ENCODE measurements at regions not wholly inside any gene's neighbourhood (a gene's known extent, or its start where the extent isn't known, plus 50 kb on each side); places are given as distances from the start of the nearest gene placed in this dataset.

DNA sequence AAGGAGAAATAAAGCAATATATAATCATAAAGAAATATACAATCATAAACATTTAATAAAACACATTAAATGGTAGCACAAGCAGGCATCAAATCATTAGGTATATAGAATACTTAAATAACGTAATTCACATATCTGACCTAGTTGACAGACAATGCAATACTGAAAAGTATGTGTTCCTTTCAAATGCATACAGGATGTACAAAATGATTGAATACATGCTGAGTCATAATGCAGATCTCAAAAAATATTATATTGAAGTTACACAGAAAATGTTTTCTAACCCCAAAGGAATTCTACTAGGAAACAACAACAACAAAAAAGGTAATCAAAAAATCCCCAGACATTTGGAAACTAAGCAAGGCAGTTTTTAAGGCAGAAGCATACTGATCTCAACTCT is 1072.0 kb upstream of the INTU start:
- TF ChIP-seq, protein P1, sequence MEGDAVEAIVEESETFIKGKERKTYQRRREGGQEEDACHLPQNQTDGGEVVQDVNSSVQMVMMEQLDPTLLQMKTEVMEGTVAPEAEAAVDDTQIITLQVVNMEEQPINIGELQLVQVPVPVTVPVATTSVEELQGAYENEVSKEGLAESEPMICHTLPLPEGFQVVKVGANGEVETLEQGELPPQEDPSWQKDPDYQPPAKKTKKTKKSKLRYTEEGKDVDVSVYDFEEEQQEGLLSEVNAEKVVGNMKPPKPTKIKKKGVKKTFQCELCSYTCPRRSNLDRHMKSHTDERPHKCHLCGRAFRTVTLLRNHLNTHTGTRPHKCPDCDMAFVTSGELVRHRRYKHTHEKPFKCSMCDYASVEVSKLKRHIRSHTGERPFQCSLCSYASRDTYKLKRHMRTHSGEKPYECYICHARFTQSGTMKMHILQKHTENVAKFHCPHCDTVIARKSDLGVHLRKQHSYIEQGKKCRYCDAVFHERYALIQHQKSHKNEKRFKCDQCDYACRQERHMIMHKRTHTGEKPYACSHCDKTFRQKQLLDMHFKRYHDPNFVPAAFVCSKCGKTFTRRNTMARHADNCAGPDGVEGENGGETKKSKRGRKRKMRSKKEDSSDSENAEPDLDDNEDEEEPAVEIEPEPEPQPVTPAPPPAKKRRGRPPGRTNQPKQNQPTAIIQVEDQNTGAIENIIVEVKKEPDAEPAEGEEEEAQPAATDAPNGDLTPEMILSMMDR (IDR thresholded peaks at IDR 0.05) = no peak
- TF ChIP-seq POLR2A (IDR thresholded peaks at IDR 0.05) (no peak), POLR2AphosphoS5 (IDR thresholded peaks at IDR 0.05; ENCODE audit: insufficient read depth in 1 of 2, low read depth in 1 of 2) (no peak)
